Neural cell (in vitro differentiated cells): ENCODE measurements at regions not wholly inside any gene's neighbourhood (a gene's known extent, or its start where the extent isn't known, plus 50 kb on each side); places are given as distances from the start of the nearest gene placed in this dataset.

Source experiments
- H2AFZ ChIP-seq: fragments of 200-600, 300-800 bp; sonication (generic), shearing (Covaris generic); 2 replicates; pipeline ENCODE4 v1.6.0; 2014; ENCODE audit warnings: low read depth, mild to moderate bottlenecking, antibody characterized with exemption, low read length, moderate library complexity
- H3F3A ChIP-seq: fragments of 200-600 bp; shearing (Covaris generic); 2 replicates; pipeline ENCODE4 v1.6.1; 2016; ENCODE audit warnings: mild to moderate bottlenecking, moderate library complexity, mixed read lengths, antibody characterized with exemption, low read length; ENCODE audit not compliant: insufficient read depth, poor library complexity, severe bottlenecking
- H3K27ac ChIP-seq: fragments of 200-600, 300-800 bp; sonication (generic), shearing (Covaris generic); 2 replicates; pipeline ENCODE4 v1.5.1; 2014; ENCODE audit warnings: mild to moderate bottlenecking, low read length, moderate library complexity
- H3K27me3 ChIP-seq: fragments of 300-800, 200-600 bp; sonication (generic), shearing (Covaris generic); 2 replicates; pipeline ENCODE4 v1.6.0; 2014; ENCODE audit warnings: mild to moderate bottlenecking, low read depth, low read length, moderate library complexity; ENCODE audit not compliant: insufficient read depth
- H3K36me3 ChIP-seq: fragments of 300-800, 200-600 bp; sonication (generic), shearing (Covaris generic); 2 replicates; pipeline ENCODE4 v1.5.1; 2014; ENCODE audit warnings: mild to moderate bottlenecking, antibody characterized with exemption, low read length, moderate library complexity; ENCODE audit not compliant: insufficient read depth
- H3K4me2 ChIP-seq: fragments of 300-800, 200-600 bp; sonication (generic), shearing (Covaris generic); 2 replicates; pipeline ENCODE4 v1.6.0; 2014; ENCODE audit warnings: mild to moderate bottlenecking, low read length
- H3K4me3 ChIP-seq: fragments of 300-800, 200-600 bp; sonication (generic), shearing (Covaris generic); 2 replicates; pipeline ENCODE4 v1.5.1; 2014; ENCODE audit warnings: mild to moderate bottlenecking, low read length, moderate library complexity
- H3K79me2 ChIP-seq: fragments of 200-600 bp; shearing (Covaris generic); replicated peaks from 2 replicates; pipeline ENCODE4 v1.6.0; 2014; ENCODE audit warnings: mild to moderate bottlenecking, low read length, moderate library complexity; ENCODE audit not compliant: insufficient read depth
- H3K9ac ChIP-seq: fragments of 300-800, 200-600 bp; sonication (generic), shearing (Covaris generic); 2 replicates; pipeline ENCODE4 v1.6.1; 2016; ENCODE audit warnings: mild to moderate bottlenecking, low read length, mixed read lengths
- H3K9me2 ChIP-seq: fragments of 200-600 bp; shearing (Covaris generic); 2 replicates; pipeline ENCODE4 v1.6.1; 2016; ENCODE audit warnings: mild to moderate bottlenecking, low read length, mixed read lengths; ENCODE audit not compliant: insufficient read depth
- H3K9me3 ChIP-seq: fragments of 200-600, 300-800 bp; sonication (generic), shearing (Covaris generic); 2 replicates; pipeline ENCODE4 v1.6.1; 2016; ENCODE audit warnings: mild to moderate bottlenecking, mixed run types, low read length, moderate library complexity, mixed read lengths
- H4K20me1 ChIP-seq: fragments of 200-600 bp; shearing (Covaris generic); 2 replicates; pipeline ENCODE4 v1.6.1; 2016; ENCODE audit warnings: mild to moderate bottlenecking, mixed run types; ENCODE audit not compliant: insufficient read depth
- EP300 ChIP-seq: fragments of 450-650 bp; conservative IDR thresholded peaks from 2 replicates; pipeline ENCODE4 v1.6.1; 2014; ENCODE audit warnings: antibody characterized with exemption, mild to moderate bottlenecking, moderate library complexity; ENCODE audit not compliant: poor library complexity, severe bottlenecking
- EZH2 ChIP-seq: fragments of 200-600, 300-800 bp; shearing (Covaris generic), sonication (generic); IDR thresholded peaks from 2 replicates; pipeline ENCODE4 v1.6.1; 2014; ENCODE audit warnings: antibody characterized with exemption, low read length, borderline replicate concordance, mild to moderate bottlenecking; ENCODE audit not compliant: insufficient read depth, poor library complexity, severe bottlenecking
- MXI1 ChIP-seq: fragments of 450-650 bp; conservative IDR thresholded peaks from 2 replicates; pipeline ENCODE4 v1.6.1; 2014; ENCODE audit warnings: antibody characterized with exemption, mild to moderate bottlenecking; ENCODE audit not compliant: poor library complexity, severe bottlenecking
- POLR2AphosphoS5 ChIP-seq: IDR thresholded peaks from 2 replicates; pipeline ENCODE4 v1.6.1; 2012
- RAD21 ChIP-seq: fragments of 450-650 bp; conservative IDR thresholded peaks from 2 replicates; pipeline ENCODE4 v1.6.1; 2014; ENCODE audit warnings: antibody characterized with exemption, mild to moderate bottlenecking, moderate library complexity
- SMC3 ChIP-seq: fragments of 450-650 bp; conservative IDR thresholded peaks from 2 replicates; pipeline ENCODE4 v1.6.1; 2014; ENCODE audit warnings: antibody characterized with exemption, mild to moderate bottlenecking, moderate library complexity; ENCODE audit not compliant: poor library complexity
- TAF1 ChIP-seq: IDR thresholded peaks from 2 replicates; pipeline ENCODE4 v1.6.1; 2012; ENCODE audit warnings: low read depth
- TF ChIP-seq, protein P1 (sequence below): fragments of 450-650 bp; IDR thresholded peaks from 2 replicates; pipeline ENCODE4 v1.5.1; 2014; ENCODE audit warnings: antibody characterized with exemption, mild to moderate bottlenecking, moderate library complexity; ENCODE audit not compliant: poor library complexity, severe bottlenecking
- TF ChIP-seq, protein P2 (sequence below): IDR thresholded peaks from 2 replicates; pipeline ENCODE4 v1.6.1; 2012; ENCODE audit warnings: borderline replicate concordance

DNA sequence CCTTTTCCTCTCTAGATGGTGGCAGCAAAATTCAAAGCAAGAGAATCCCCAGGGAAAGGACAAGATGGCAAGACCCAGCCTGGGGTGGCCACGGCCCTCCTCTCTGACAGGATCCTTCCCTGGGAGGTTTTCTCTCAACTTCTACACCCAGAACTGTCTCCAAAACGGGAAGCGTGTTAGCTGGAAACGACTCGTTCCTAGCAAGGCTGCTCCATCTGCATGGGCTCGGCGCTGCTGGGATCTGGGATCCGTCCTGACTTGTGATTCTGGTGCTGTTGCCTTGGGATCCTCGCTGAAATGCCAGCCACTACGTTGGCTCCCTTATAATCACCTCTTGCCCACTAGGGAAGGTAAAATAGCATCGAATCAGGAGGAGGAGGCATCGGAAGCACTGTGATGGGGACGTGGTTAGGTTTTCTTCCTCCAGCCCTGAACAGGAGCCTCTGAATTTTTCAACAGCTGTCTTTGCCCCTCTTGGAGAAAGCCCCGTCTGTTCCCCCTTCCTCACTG lies 514.8 kb upstream of the MYT1L start:
- Histone ChIP-seq H3K27ac (no peak overlapping the region), H3K9me3 (no peaks in the 10 kb centered on the region), H3K36me3 (no peaks in the 10 kb centered on the region), H3K4me3 (no peak overlapping the region), H3K27me3 (no peaks in the 10 kb centered on the region), H3K79me2 (no peaks in the 10 kb centered on the region), H3K9ac (no peak overlapping the region), H3F3A (no peaks in the 10 kb centered on the region), H3K4me2 (no peak overlapping the region), H3K9me2 (no peaks in the 10 kb centered on the region), H4K20me1 (no peaks in the 10 kb centered on the region), H2AFZ (no peak overlapping the region)
- no peak for TF ChIP-seq TAF1
- TF ChIP-seq, protein P1, sequence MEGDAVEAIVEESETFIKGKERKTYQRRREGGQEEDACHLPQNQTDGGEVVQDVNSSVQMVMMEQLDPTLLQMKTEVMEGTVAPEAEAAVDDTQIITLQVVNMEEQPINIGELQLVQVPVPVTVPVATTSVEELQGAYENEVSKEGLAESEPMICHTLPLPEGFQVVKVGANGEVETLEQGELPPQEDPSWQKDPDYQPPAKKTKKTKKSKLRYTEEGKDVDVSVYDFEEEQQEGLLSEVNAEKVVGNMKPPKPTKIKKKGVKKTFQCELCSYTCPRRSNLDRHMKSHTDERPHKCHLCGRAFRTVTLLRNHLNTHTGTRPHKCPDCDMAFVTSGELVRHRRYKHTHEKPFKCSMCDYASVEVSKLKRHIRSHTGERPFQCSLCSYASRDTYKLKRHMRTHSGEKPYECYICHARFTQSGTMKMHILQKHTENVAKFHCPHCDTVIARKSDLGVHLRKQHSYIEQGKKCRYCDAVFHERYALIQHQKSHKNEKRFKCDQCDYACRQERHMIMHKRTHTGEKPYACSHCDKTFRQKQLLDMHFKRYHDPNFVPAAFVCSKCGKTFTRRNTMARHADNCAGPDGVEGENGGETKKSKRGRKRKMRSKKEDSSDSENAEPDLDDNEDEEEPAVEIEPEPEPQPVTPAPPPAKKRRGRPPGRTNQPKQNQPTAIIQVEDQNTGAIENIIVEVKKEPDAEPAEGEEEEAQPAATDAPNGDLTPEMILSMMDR = no peak
- no peak for TF ChIP-seq EP300
- no peak for TF ChIP-seq POLR2AphosphoS5
- TF ChIP-seq EZH2 = no peak
- TF ChIP-seq SMC3 = no peak
- TF ChIP-seq MXI1 = no peak
- no peak for TF ChIP-seq RAD21
- TF ChIP-seq, protein P2, sequence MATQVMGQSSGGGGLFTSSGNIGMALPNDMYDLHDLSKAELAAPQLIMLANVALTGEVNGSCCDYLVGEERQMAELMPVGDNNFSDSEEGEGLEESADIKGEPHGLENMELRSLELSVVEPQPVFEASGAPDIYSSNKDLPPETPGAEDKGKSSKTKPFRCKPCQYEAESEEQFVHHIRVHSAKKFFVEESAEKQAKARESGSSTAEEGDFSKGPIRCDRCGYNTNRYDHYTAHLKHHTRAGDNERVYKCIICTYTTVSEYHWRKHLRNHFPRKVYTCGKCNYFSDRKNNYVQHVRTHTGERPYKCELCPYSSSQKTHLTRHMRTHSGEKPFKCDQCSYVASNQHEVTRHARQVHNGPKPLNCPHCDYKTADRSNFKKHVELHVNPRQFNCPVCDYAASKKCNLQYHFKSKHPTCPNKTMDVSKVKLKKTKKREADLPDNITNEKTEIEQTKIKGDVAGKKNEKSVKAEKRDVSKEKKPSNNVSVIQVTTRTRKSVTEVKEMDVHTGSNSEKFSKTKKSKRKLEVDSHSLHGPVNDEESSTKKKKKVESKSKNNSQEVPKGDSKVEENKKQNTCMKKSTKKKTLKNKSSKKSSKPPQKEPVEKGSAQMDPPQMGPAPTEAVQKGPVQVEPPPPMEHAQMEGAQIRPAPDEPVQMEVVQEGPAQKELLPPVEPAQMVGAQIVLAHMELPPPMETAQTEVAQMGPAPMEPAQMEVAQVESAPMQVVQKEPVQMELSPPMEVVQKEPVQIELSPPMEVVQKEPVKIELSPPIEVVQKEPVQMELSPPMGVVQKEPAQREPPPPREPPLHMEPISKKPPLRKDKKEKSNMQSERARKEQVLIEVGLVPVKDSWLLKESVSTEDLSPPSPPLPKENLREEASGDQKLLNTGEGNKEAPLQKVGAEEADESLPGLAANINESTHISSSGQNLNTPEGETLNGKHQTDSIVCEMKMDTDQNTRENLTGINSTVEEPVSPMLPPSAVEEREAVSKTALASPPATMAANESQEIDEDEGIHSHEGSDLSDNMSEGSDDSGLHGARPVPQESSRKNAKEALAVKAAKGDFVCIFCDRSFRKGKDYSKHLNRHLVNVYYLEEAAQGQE = no peak

DNA sequence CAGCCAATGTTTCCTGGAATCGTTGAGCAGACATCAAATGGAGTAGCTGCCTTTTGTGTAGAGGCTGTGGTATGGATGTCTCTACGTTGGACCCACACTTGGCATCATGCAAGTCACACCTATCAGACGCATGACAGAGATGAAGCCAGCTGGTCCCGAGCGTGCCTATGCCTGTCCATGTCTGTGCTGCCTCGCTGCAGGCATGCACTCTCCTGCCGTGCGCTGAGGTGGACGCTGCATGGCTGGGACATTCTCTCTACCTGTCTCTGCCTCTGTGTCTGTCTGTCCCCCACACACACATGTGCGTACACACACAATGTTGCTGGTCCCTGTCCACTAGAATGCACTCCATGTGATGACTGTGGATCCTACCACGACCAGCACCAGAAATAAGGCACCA lies 514.2 kb upstream of the MYT1L start:
- TF ChIP-seq TAF1 = no peak
- TF ChIP-seq POLR2AphosphoS5 = no peak
- no peak for TF ChIP-seq EP300
- TF ChIP-seq, protein P1 = no peak
- no peak for TF ChIP-seq EZH2
- TF ChIP-seq, protein P2 = no peak
- no peak for TF ChIP-seq SMC3
- no peak for TF ChIP-seq MXI1
- TF ChIP-seq RAD21 = no peak
- Histone ChIP-seq H2AFZ (no peak overlapping the region), H3K27me3 (no peaks in the 10 kb centered on the region), H3F3A (no peaks in the 10 kb centered on the region), H3K27ac (no peak overlapping the region), H3K79me2 (no peaks in the 10 kb centered on the region), H3K9ac (no peak overlapping the region), H3K4me3 (no peak overlapping the region), H3K9me3 (no peaks in the 10 kb centered on the region), H4K20me1 (no peaks in the 10 kb centered on the region), H3K36me3 (no peaks in the 10 kb centered on the region), H3K9me2 (no peaks in the 10 kb centered on the region), H3K4me2 (no peak overlapping the region)
